ENCODE measurements at regions not wholly inside any gene's neighbourhood (a gene's known extent, or its start where the extent isn't known, plus 50 kb on each side); places are given as distances from the start of the nearest gene placed in this dataset.
A peak's percentile ranks its signal among the peaks of the same experiment; 100 is the strongest.

GRCh38 chr5:42905827-42906226 is 94.1 kb upstream of the SELENOP start:
- Mint-ChIP-seq H3K27me3 (ENCODE audit: low read depth) (peaks cover 31% of the 10 kb centered on the region), H3K4me1 (ENCODE audit: low read depth) (peaks cover 9% of the 10 kb centered on the region), H3K36me3 (ENCODE audit: low read depth) (no peaks in the 10 kb centered on the region), H3K4me3 (ENCODE audit: unreplicated experiment) (no peak overlapping the region), H3K27ac (ENCODE audit: unreplicated experiment) (no peak overlapping the region), H3K9me3 (ENCODE audit: low read depth) (no peaks in the 10 kb centered on the region)
- no peak for TF ChIP-seq CTCF (IDR thresholded peaks at IDR 0.05)
- no peak for DNase-seq (ENCODE audit: low spot score)

- Mint-ChIP-seq H3K27ac (ENCODE audit: unreplicated experiment) (no peak overlapping the region), H3K27me3 (ENCODE audit: low read depth) (peaks cover 20% of the 10 kb centered on the region), H3K4me3 (ENCODE audit: unreplicated experiment) (no peak overlapping the region), H3K4me1 (ENCODE audit: low read depth) (no peaks in the 10 kb centered on the region), H3K36me3 (ENCODE audit: low read depth) (no peaks in the 10 kb centered on the region), H3K9me3 (ENCODE audit: low read depth) (no peaks in the 10 kb centered on the region)
- TF ChIP-seq CTCF (IDR thresholded peaks at IDR 0.05) = no peak
- DNase-seq (ENCODE audit: low spot score) = no peak
These were observed 89.0 kb upstream of the SELENOP start for GRCh38 chr5:42900734-42901133.

DNA sequence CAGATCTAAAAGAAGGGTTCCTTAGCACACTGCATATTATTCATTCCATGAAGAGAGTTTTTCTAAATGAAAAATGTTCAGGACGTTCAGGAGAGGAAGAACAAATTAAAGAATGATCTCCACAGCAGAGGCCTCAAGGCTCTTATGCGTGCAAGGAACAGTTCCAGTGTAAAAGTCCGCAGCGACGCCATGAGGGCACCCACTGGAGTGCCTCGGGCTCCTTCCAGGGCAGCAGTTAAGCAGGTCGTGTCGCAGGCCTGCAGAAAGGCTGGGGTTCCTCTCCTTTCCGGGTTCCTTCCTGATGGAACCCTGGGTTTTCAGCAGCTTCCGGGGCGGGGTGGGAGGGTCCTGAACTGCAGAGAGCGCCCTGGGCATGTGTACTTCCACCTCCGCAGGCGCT is 87.1 kb upstream of the SELENOP start:
- peaks cover 21% of the 10 kb centered on the region for H3K27me3 Mint-ChIP-seq (ENCODE audit: low read depth)
- no peaks in the 10 kb centered on the region for H3K36me3 Mint-ChIP-seq (ENCODE audit: low read depth)
- no peak for DNase-seq (ENCODE audit: low spot score)
- no peaks in the 10 kb centered on the region for H3K4me1 Mint-ChIP-seq (ENCODE audit: low read depth)
- TF ChIP-seq CTCF (IDR thresholded peaks at IDR 0.05) = no peak
- no peak overlapping the region for H3K4me3 Mint-ChIP-seq (ENCODE audit: unreplicated experiment)
- no peaks in the 10 kb centered on the region for H3K9me3 Mint-ChIP-seq (ENCODE audit: low read depth)
- no peak overlapping the region for H3K27ac Mint-ChIP-seq (ENCODE audit: unreplicated experiment)

DNA sequence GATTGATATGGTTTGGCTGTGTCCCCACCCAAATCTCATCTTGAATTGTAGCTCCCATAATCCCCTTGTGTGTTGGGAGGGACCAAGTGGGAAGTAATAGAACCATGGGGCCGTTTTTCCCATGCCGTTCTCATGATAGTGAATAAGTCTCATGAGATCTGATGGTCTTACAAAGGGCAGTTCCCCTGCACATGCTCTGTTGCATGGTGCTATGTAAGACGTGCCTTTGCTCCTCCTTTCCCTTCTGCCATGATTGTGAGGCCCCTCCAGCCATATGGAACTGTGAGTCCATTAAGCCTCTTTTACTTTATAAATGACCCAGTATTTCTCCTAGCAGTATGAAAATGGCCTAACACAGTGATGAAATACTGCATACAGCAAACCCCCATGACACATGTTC is 84.8 kb upstream of the SELENOP start:
- H3K36me3 Mint-ChIP-seq (ENCODE audit: low read depth) = no peaks in the 10 kb centered on the region
- no peaks in the 10 kb centered on the region for H3K9me3 Mint-ChIP-seq (ENCODE audit: low read depth)
- no peaks in the 10 kb centered on the region for H3K4me1 Mint-ChIP-seq (ENCODE audit: low read depth)
- H3K4me3 Mint-ChIP-seq (ENCODE audit: unreplicated experiment) = no peak overlapping the region
- no peak for TF ChIP-seq CTCF (IDR thresholded peaks at IDR 0.05)
- no peak overlapping the region for H3K27ac Mint-ChIP-seq (ENCODE audit: unreplicated experiment)
- H3K27me3 Mint-ChIP-seq (ENCODE audit: low read depth) = peaks cover 31% of the 10 kb centered on the region
- no peak for DNase-seq (ENCODE audit: low spot score)

DNA sequence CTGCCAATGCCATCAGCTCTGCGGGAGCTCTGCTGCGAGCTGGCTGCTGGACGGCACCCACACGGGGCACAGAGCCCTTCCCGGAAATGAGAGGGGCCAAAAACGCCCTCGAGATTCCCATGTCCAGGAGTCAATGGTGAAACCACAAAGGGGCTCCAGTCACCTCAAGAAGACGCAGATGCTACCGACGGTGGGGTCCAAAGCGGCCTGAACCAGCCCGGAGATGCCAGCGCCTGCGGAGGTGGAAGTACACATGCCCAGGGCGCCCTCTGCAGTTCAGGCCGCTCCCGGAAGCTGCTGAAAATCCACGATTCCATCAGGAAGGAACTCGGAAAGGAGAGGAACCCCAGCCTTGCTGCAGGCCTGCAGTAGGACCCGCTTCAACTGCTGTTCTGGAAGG is 82.4 kb upstream of the SELENOP start:
- no peaks in the 10 kb centered on the region for H3K36me3 Mint-ChIP-seq (ENCODE audit: low read depth)
- H3K27ac Mint-ChIP-seq (ENCODE audit: unreplicated experiment) = no peak overlapping the region
- H3K4me1 Mint-ChIP-seq (ENCODE audit: low read depth) = no peaks in the 10 kb centered on the region
- no peaks in the 10 kb centered on the region for H3K9me3 Mint-ChIP-seq (ENCODE audit: low read depth)
- H3K27me3 Mint-ChIP-seq (ENCODE audit: low read depth) = peaks cover 38% of the 10 kb centered on the region
- peak; percentile 20 for TF ChIP-seq CTCF (IDR thresholded peaks at IDR 0.05)
- DNase-seq (ENCODE audit: low spot score) = no peak
- no peak overlapping the region for H3K4me3 Mint-ChIP-seq (ENCODE audit: unreplicated experiment)
